H1 (cell line): ENCODE measurements at regions not wholly inside any gene's neighbourhood (a gene's known extent, or its start where the extent isn't known, plus 50 kb on each side); places are given as distances from the start of the nearest gene placed in this dataset.

ENCODE experiments used
- ASH2L ChIP-seq: fragments of 200-600, 300-600 bp; sonication (generic); IDR thresholded peaks from one replicate; pipeline ENCODE4 v1.7.1; 2017; ENCODE audit warnings: low read length
- KDM1A ChIP-seq: fragments of 200-600, 300-600 bp; sonication (generic); IDR thresholded peaks from 2 replicates; pipeline ENCODE4 v1.7.1; 2016; ENCODE audit warnings: mild to moderate bottlenecking, low read length, borderline replicate concordance
- SIN3A ChIP-seq, 2 experiments: IDR thresholded peaks in 1 of 2; conservative IDR thresholded peaks in 1 of 2; 2 replicates each; pipeline ENCODE4 v1.6.1; 2011 to 2012; ENCODE audit warnings: low read length in 2 of 2, improper control_type of control experiment in 1 of 2, low read depth in 1 of 2, mild to moderate bottlenecking in 1 of 2
- TF ChIP-seq, protein P1 (sequence below): IDR thresholded peaks from 2 replicates; pipeline ENCODE4 v1.6.1; 2012; ENCODE audit warnings: low read length, inconsistent platforms

DNA sequence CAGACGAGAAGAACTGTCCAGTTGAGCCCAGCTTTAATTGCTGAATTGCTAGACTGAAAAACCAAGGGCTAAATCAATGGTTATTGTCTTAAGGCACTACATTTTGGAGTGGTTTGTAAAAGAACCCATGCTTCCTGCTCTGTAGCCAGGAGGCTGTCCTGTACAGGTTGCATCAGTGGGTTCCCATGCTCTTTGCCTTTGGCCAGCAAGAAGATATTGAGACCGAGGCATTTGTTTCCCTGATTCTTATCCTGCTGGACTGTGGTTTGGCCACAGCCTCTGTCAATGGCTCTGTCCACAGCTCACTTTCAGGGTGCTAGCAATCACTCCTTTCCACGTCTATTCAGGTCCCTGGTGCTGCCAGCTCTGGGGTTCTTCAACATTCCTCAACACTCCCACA, 89.6 kb downstream of the FAM43A start (continued):
- TF ChIP-seq SIN3A (conservative IDR thresholded peaks at IDR 0.05 in 1 of 2, IDR thresholded peaks at IDR 0.05 in 1 of 2; ENCODE audit: low read depth in 1 of 2, low read length in 2 of 2) (no peak), ASH2L (no peak), KDM1A (no peak)
- TF ChIP-seq, protein P1, sequence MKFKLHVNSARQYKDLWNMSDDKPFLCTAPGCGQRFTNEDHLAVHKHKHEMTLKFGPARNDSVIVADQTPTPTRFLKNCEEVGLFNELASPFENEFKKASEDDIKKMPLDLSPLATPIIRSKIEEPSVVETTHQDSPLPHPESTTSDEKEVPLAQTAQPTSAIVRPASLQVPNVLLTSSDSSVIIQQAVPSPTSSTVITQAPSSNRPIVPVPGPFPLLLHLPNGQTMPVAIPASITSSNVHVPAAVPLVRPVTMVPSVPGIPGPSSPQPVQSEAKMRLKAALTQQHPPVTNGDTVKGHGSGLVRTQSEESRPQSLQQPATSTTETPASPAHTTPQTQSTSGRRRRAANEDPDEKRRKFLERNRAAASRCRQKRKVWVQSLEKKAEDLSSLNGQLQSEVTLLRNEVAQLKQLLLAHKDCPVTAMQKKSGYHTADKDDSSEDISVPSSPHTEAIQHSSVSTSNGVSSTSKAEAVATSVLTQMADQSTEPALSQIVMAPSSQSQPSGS, result no peak
